ENCODE measurements at regions not wholly inside any gene's neighbourhood (a gene's known extent, or its start where the extent isn't known, plus 50 kb on each side); places are given as distances from the start of the nearest gene placed in this dataset.

DNA sequence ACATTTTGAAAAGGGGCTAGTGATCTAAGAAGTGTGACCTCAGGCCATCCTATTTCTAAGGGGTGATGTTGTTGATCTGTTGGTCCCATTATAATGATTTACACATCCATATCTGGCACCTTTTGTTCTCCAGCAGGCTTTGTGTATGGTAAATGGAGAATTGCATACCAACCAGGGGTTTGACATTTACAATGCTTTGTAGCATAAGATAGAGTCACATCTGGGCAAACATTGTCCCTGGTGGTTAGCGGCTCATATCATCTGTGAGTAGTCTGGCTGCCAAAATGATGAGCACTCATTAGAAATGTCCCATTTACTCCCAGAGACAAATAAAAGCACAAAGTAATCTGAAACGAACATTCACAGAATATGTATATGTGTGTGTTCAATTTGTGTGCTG lies 1775.5 kb upstream of the CELF4 start:
- TF ChIP-seq MYC (IDR thresholded peaks at IDR 0.05; ENCODE audit: low read depth, low read length) (no peak), POLR2A (IDR thresholded peaks at IDR 0.05; ENCODE audit: extremely low read depth, insufficient read length) (no peak)
- TF ChIP-seq, protein P1, sequence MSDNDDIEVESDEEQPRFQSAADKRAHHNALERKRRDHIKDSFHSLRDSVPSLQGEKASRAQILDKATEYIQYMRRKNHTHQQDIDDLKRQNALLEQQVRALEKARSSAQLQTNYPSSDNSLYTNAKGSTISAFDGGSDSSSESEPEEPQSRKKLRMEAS (IDR thresholded peaks at IDR 0.05; ENCODE audit: low read depth, low read length) = no peak
- TF ChIP-seq, protein P2, sequence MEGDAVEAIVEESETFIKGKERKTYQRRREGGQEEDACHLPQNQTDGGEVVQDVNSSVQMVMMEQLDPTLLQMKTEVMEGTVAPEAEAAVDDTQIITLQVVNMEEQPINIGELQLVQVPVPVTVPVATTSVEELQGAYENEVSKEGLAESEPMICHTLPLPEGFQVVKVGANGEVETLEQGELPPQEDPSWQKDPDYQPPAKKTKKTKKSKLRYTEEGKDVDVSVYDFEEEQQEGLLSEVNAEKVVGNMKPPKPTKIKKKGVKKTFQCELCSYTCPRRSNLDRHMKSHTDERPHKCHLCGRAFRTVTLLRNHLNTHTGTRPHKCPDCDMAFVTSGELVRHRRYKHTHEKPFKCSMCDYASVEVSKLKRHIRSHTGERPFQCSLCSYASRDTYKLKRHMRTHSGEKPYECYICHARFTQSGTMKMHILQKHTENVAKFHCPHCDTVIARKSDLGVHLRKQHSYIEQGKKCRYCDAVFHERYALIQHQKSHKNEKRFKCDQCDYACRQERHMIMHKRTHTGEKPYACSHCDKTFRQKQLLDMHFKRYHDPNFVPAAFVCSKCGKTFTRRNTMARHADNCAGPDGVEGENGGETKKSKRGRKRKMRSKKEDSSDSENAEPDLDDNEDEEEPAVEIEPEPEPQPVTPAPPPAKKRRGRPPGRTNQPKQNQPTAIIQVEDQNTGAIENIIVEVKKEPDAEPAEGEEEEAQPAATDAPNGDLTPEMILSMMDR (IDR thresholded peaks at IDR 0.05; ENCODE audit: low read depth, low read length) = no peak
- no peak for DNase-seq (ENCODE audit: low read depth)
- no peak overlapping the region for H3K4me3 ChIP-seq (ENCODE audit: low read depth, low read length)

DNA sequence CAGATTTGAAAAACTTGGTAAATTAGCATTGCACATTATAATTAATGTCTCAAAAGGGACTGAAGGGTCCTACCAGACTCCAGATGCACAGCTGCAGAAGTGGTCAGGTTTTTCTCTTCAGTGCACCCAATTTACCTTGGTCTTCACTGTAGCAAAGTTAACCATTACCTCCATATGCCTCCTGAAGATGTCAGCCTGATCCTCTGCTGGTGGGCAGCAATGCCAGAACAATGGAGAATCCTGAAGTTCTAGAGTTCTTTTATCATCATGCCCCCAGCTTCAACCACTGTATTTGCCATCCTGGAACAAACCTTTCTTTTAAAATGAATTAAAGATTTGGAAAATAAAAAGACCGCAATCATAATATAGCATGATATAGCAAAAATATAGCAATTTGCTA lies 1774.8 kb upstream of the CELF4 start:
- H3K4me3 ChIP-seq (ENCODE audit: low read depth, low read length) = no peak overlapping the region
- no peak for DNase-seq (ENCODE audit: low read depth)
- TF ChIP-seq, protein P1 (IDR thresholded peaks at IDR 0.05; ENCODE audit: low read depth, low read length) = no peak
- TF ChIP-seq MYC (IDR thresholded peaks at IDR 0.05; ENCODE audit: low read depth, low read length) = no peak
- TF ChIP-seq, protein P2 (IDR thresholded peaks at IDR 0.05; ENCODE audit: low read depth, low read length) = no peak
- TF ChIP-seq POLR2A (IDR thresholded peaks at IDR 0.05; ENCODE audit: extremely low read depth, insufficient read length) = no peak

DNA sequence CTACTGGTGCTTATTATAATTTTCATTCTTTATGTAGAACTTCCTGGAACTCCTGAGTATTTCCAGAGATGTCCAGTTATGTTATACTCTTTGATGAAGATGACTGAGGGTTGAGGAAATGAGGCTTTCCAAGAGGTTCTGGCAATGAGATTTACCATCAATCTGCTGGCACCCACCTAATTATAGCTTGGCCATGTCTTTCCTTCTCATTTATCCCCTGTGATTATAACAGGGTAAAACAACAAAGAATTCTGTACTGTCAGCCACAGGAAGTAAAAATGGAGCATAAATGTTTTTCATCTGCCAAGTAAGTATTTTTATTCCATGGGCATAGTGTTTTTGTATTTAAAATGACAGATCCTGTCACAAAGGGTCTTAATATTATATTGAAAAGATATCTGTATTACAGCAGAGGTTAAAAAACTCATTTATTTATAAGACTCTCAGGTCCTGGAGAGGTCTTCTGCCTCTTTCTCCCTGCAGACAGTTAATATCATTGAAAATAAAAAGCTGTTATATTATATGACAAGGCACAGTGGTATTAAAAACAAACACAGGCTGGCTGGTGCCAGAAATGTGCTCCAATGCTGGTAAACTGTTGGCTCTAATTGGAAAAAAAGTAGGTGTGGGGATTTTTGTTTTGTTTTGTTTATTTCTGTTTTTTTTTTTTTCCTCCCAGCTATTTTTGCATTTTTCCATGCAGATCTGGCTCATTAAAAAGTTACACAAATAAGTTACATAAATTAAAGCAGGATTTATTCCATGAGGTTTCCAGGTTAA lies 1764.1 kb upstream of the CELF4 start:
- DNase-seq (ENCODE audit: low read depth) = no peak
- TF ChIP-seq, protein P1 (IDR thresholded peaks at IDR 0.05; ENCODE audit: low read depth, low read length) = no peak
- TF ChIP-seq POLR2A (IDR thresholded peaks at IDR 0.05; ENCODE audit: extremely low read depth, insufficient read length) (no peak), MYC (IDR thresholded peaks at IDR 0.05; ENCODE audit: low read depth, low read length) (no peak)
- TF ChIP-seq, protein P2 (IDR thresholded peaks at IDR 0.05; ENCODE audit: low read depth, low read length) = no peak
- no peak overlapping the region for H3K4me3 ChIP-seq (ENCODE audit: low read depth, low read length)

DNA sequence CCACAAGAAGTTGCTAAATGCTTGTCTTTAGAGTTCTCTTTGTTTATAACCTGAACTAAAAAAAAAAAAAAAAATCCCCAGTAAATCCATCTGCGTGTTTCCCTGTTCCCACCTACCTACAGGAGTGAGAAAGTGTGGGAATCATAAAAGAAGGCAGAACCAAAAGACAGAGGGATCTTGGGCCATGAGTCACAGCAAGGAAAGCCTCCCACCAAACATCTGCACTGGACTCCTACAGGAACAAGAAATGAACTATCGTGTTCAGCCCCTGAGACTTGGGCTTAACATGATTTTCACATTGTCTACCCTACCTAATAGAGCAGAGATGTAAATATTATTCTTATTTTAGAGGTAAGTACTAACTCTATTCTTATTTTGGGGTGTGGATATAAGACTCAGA lies 1761.2 kb upstream of the CELF4 start:
- DNase-seq (ENCODE audit: low read depth) = no peak
- TF ChIP-seq POLR2A (IDR thresholded peaks at IDR 0.05; ENCODE audit: extremely low read depth, insufficient read length) = no peak
- TF ChIP-seq, protein P1 (IDR thresholded peaks at IDR 0.05; ENCODE audit: low read depth, low read length) = no peak
- TF ChIP-seq, protein P2 (IDR thresholded peaks at IDR 0.05; ENCODE audit: low read depth, low read length) = no peak
- no peak for TF ChIP-seq MYC (IDR thresholded peaks at IDR 0.05; ENCODE audit: low read depth, low read length)
- H3K4me3 ChIP-seq (ENCODE audit: low read depth, low read length) = no peak overlapping the region

DNA sequence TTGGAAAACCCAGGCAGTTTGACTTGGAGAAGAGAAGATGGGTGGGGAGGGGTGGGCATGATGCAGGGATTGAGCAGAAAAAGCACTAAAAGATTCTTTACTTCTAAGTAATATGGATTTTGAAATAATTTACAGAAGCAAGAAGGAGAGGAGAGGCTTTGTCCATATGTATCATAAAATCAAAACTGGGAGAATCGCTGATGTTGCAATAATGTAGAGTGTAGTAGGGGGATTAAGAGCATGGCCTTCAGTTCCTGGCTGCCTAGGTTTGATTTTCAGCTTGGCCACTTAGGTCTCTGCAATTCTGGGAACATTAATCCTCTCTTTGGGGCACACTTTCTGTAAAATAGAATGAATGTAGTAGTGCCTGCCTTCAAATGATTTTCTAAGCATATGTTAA lies 1760.4 kb upstream of the CELF4 start:
- no peak for DNase-seq (ENCODE audit: low read depth)
- H3K4me3 ChIP-seq (ENCODE audit: low read depth, low read length) = no peak overlapping the region
- TF ChIP-seq, protein P2 (IDR thresholded peaks at IDR 0.05; ENCODE audit: low read depth, low read length) = no peak
- TF ChIP-seq MYC (IDR thresholded peaks at IDR 0.05; ENCODE audit: low read depth, low read length) (no peak), POLR2A (IDR thresholded peaks at IDR 0.05; ENCODE audit: extremely low read depth, insufficient read length) (no peak)
- TF ChIP-seq, protein P1 (IDR thresholded peaks at IDR 0.05; ENCODE audit: low read depth, low read length) = no peak
